ENCODE measurements at regions not wholly inside any gene's neighbourhood (a gene's known extent, or its start where the extent isn't known, plus 50 kb on each side); places are given as distances from the start of the nearest gene placed in this dataset.

GRCh38 chr2:129752686-129753085 lies 226.8 kb upstream of the RAB6C start:
- no peak for DNase-seq (ENCODE audit: low spot score)

- DNase-seq (ENCODE audit: low spot score) = no peak
These were observed 226.2 kb upstream of the RAB6C start for GRCh38 chr2:129753261-129753660.

- DNase-seq (ENCODE audit: low spot score) = no peak
These were observed 225.0 kb upstream of the RAB6C start for GRCh38 chr2:129754421-129754820.

- no peak for DNase-seq (ENCODE audit: low spot score)
These were observed 224.6 kb upstream of the RAB6C start for GRCh38 chr2:129754831-129755230.

- no peak for DNase-seq (ENCODE audit: low spot score)
These were observed 223.7 kb upstream of the RAB6C start for GRCh38 chr2:129755786-129756185.

- DNase-seq (ENCODE audit: low spot score) = no peak
These were observed 223.2 kb upstream of the RAB6C start for GRCh38 chr2:129756276-129756675.

GRCh38 chr2:129757366-129757914 lies 222.0 kb upstream of the RAB6C start:
- DNase-seq (ENCODE audit: low spot score) = no peak

GRCh38 chr2:129757915-129758783 lies 221.3 kb upstream of the RAB6C start:
- DNase-seq (ENCODE audit: low spot score) = no peak

GRCh38 chr2:129758784-129759471 lies 220.5 kb upstream of the RAB6C start:
- DNase-seq (ENCODE audit: low spot score) = no peak

GRCh38 chr2:129759472-129760010 lies 219.9 kb upstream of the RAB6C start:
- DNase-seq (ENCODE audit: low spot score) = no peak

GRCh38 chr2:129760669-129761068 lies 218.8 kb upstream of the RAB6C start:
- no peak for DNase-seq (ENCODE audit: low spot score)

- no peak for DNase-seq (ENCODE audit: low spot score)
These were observed 217.9 kb upstream of the RAB6C start for GRCh38 chr2:129761569-129762021.

- no peak for DNase-seq (ENCODE audit: low spot score)
These were observed 216.9 kb upstream of the RAB6C start for GRCh38 chr2:129762386-129763189.

- no peak for DNase-seq (ENCODE audit: low spot score)
These were observed 216.1 kb upstream of the RAB6C start for GRCh38 chr2:129763190-129763846.

- no peak for DNase-seq (ENCODE audit: low spot score)
These were observed 215.5 kb upstream of the RAB6C start for GRCh38 chr2:129763966-129764365.

GRCh38 chr2:129764376-129765325 lies 214.8 kb upstream of the RAB6C start:
- DNase-seq (ENCODE audit: low spot score) = no peak

GRCh38 chr2:129765326-129765677 lies 214.2 kb upstream of the RAB6C start:
- no peak for DNase-seq (ENCODE audit: low spot score)

- no peak for DNase-seq (ENCODE audit: low spot score)
These were observed 213.7 kb upstream of the RAB6C start for GRCh38 chr2:129765678-129766351.

- DNase-seq (ENCODE audit: low spot score) = no peak
These were observed 213.0 kb upstream of the RAB6C start for GRCh38 chr2:129766374-129766993.
